GM21529 (cell line): ENCODE measurements at regions not wholly inside any gene's neighbourhood (a gene's known extent, or its start where the extent isn't known, plus 50 kb on each side); places are given as distances from the start of the nearest gene placed in this dataset.

ENCODE experiments used
- ATAC-seq: cut with Tn5 transposase; IDR thresholded peaks from one replicate; pipeline ENCODE4 v1.9.1; 2021; ENCODE audit not compliant: unreplicated experiment

DNA sequence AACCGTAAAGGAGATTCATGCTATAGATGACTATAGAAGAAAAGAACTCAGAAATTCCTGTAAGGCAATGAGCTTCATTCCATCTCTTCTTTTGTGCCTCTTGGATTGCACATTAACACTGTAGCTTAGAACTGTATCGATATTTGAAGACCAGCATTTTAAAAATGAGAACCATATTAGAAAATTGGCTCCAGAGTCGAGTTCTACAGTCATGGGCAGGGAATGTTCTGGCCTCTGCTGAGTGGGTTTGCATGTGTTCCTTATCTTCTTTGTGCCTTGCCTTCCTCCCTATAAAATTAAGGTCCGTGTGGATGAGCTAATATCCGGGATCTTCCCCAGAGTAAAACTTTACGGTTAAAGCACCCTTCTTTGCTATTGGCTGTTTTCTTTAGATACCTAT, 77.4 kb upstream of the PLCL2 start:
- ATAC-seq = no peak

DNA sequence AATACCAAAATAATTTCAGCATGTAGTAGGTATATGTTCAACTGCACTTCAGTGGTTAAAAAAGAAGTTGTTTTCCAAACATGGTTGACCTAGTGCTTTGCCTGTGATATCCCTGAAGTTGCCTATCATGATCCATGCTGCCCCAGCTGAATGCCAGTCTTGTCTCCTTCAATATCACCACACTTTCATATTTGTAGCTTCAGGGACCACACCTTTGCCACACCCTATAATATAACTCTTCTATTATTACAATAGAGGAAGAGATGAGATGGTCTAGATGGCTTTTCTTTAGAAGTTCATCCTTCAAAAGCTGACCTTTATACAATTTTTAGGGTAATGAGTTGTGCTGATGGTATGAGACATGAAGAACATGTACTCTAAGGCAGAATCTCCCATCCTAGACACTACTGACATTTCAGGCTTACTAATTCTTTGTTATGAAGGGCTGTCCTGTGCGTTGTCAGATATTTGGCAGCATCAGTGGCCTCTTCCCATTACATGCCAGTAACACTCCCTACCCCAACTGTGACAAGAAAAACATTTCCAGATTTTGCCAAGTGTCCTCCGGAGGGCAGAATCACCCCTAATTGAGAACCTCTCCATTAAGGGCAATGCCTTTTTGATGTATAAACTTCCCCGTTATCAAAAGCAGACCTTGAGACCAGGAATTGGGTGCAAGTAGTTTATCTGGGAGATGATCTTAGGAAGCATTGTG, 76.2 kb upstream of the PLCL2 start:
- ATAC-seq = no peak

DNA sequence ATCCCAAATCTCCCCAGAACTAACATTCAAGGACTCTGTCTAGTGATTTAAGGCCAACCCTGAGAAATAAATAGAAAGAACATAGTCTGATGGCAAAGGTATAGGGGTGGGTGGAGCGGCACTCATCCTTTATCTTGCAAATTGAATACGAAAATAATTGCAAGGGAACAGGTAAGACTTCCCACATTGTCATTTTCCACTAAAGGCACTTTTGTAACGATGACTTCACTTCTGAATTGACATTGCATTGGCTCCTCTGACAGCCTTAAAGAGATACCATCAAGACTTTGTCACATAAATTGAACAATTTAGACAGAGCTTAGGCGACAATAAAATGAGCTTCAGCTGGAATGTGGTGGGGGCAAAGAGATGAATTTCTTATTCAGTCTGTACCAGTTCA, 75.3 kb upstream of the PLCL2 start:
- ATAC-seq = no peak

DNA sequence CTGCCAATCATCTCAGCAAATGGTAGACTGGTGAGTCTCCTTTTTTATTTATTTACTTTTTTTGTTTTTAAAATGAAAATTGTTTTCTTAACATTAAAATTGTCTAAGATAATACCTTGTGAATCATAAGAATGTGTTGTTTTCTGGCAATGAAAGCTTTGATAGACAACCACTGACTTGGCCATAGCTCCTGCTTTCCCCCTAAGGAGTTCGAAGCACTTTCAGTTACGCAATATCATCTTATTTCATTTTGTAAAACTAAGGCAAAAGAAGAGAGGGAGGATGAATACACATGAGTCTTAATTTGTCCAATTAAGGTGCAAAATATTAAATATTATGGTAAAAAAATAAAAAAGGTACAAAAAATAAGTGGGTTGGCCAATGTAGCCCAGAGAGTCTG, 74.8 kb upstream of the PLCL2 start:
- ATAC-seq = no peak

DNA sequence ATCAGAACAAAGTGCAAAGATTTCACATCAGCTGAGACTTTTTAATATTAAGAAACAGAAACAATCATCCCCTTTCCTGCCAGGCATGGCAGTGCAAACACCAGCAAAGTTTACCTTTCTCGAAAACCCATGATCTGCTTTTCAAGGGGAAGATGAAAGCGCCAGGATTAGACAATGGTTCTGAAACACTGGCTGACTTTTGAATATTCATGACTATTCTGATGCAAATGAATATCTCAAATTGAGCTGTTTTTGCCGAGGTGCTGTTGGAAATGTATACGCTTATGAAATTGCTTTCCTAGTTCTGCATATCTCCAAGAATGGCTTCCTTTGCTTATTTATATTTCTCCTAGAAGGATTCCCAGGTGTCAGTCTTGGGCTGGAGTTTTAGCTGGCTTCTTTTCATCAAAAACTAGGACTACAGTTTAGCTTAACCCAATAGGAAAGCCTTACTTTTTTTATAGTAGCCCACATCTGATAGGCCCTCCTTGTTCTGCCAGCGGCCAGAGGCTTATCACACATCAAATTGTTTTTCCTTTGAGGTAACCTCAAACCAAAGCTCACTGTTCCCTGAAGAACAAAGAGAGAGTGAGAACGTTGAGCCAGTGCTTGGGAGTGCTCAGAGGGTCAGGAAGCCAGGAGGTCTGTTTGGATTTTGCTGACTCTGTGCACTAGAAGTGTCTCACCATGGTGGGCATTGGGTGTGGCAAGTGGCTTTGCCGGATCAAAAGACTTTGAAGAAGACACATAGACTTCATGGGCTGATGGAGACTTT, 74.0 kb upstream of the PLCL2 start:
- no peak for ATAC-seq

DNA sequence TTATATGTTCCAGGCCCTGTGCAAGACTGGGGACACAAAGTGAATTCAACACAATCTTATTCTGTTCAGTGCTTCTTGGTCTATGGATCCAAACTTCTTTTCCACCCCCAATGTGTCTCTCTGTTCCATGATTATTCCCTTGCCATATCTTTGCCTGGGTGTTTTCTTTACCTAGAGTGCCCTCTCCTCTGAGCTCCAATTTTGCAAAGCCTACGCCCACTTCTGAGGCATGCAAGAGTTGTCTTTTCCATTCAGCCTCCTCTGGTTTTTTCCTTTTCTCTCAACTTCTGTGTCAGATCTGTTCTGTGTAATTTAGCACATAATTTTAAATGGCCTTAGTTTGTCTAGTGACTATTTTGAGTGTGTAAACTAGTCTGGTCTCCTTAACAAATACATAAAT, 72.8 kb upstream of the PLCL2 start:
- ATAC-seq = no peak

DNA sequence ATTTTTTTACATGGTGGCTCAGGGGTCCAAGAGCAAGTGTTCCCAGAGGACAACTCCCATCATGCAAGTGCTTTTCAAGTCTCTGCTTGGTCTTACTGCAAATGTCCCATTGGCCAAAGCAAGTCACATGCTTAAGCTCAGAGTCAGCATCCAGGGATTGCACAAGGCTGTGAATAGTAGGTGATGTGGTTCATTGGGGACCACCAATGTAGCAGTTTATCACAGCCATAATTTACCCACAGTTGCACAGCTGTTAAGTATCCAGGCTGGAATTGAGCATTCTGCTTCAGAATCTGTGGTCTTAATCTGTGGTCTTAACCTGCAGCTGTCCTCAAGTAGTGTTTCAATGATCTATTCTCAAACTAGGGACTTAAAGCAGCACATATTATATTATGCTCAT, 71.4 kb upstream of the PLCL2 start:
- ATAC-seq = no peak

DNA sequence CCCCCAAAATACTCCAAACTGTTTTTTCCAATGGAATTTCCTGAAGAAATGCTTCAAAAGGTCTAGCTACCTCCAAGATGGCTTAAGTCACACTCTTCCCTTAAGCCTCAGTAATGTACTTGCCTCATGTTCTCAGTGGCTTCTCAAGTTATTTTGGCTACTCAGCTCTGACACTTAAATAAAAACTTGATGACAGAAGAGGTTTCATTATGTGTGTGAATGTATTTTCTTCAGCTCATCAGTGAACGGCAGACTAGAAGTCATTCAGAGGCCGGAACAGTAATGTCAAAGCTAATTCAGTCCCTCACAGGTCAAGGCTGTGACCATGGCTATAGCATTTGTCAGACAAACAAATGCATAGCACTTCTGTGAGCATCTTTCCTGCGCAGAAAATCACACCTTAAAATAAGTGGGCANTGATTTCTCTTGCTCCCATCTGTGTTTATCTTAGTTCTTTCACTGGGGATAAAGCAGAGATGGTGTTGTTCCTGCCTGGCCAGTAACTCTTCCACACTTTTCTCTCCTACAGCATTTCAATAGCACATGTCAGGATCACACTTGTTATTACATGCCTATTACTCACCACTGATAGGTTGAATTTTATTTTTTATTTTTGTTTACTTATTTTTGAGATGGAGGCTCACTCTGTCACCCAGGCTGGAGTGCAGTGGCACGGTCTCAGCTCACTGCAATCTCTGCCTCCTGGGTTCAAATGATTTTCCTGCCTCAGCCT, 68.5 kb upstream of the PLCL2 start:
- ATAC-seq = peak; percentile 90

DNA sequence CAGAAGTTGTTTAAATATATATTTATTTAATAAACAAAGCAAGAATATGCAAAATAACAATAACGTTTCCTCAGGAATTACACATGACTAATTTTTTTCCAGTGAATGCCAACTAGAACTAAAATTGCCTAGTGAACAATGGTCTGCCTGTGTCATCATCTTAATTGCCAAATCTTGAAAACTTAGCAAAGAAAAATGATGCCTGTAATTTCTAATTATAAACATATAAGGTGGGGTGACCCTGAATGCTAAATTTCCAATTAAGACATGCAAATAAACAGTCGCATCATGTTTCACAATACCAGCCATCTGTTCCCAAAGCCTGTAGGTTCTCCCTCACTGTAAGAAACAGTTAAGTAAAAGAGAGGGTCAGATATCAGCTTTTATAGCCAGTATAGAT, 67.6 kb upstream of the PLCL2 start:
- ATAC-seq = no peak

DNA sequence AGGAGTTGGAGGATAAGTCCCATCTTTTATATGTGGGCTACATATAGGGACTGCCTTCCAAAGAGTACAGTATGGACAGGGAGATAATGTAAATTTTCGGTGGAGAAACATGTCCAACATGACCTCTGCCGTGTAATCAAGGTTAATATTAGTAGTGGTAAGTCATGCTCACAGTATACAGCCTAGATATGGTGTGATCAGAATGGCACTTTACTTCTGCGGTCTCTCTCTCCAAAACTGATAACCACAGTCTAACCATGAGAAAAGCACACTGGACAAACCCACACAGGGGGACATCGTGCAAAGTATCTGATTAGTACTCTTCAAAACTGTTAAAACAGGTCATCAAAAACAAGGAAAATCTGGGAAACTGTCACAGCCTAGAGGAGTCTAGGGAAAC, 66.6 kb upstream of the PLCL2 start:
- ATAC-seq = no peak

DNA sequence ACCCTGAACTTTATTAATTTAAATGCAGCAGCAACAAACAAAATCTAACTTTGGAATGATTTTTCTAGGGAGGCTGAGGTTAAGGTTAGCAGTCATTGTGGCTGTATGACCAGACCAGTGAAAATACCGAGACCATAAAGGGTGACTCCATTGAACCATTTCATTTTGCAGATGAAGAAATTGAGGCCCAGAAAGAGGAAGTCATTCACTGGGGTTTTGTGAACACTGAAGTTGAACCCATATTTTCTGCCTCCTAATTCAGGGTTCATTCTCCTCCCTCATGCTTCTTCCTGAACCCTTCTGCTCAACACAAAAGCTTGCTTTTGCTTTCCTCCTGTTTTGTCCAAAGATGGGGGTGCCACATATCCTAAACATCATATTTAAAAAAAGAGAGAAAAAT, 65.8 kb upstream of the PLCL2 start:
- ATAC-seq = no peak

DNA sequence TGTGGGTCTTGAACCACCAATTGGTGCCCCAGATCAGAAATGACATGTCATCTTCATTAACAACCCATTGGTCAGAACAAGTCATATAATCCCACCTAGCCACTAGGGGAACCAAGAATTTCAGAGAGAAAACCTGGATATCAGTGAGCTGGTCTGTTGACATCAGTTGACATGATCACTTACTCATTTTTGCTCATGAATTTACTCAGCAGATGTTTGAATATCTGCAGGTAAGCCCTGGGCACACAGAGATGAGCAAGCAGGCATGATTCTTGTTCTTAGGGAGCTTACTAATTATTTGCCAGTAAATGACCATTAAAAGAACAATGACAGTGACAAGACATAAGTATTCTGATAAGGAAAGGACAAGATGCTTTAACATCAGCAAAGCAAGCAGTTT, 64.3 kb upstream of the PLCL2 start:
- ATAC-seq = no peak

DNA sequence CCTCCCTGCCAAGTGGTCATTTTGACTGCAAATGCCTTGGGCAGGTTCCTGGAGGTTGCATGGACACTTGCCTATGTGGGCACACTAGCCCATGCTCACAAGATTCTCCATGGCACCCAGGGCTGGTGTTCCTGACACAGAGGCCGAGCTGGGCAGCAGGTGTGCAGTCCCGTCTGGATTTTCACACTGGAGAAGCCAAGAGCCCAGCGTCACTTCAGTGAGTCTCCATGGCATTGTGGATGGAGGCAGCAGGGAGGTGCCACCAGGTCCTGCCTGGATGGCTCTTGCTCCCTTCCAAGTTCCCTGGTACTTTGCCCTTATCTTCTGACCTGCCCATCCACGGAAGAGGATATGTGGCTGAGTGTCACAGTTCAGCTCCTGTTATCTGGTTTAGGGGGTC, 63.7 kb upstream of the PLCL2 start:
- ATAC-seq = no peak

DNA sequence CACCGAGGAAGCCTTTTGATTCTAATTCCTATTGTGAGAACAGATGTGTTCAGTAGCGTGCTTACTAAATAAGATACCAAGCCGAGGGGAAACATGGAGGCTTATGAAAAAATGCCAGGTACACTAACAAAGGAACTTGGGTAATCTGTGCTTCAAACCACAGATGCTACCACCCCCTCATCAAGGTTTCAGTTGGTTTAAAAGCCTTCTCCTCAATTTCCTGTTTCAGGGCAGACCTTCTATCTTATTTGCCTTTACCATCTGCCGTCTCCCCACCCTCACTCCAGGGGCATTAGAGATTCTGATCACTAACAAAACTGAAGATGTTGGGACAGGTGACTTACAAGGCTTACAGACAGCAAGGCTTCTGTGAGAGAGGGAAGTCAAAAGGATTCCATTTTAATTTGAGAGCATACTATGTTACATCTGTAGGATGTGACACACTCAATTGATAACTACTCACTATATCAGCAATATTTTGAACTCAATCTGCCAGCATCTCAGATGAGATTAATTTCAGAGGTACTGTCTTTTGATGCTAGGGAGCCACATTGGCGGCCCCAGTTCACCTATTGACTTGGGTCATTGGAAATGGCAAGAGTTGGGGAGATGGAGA, 60.6 kb upstream of the PLCL2 start:
- peak; percentile 76 for ATAC-seq

DNA sequence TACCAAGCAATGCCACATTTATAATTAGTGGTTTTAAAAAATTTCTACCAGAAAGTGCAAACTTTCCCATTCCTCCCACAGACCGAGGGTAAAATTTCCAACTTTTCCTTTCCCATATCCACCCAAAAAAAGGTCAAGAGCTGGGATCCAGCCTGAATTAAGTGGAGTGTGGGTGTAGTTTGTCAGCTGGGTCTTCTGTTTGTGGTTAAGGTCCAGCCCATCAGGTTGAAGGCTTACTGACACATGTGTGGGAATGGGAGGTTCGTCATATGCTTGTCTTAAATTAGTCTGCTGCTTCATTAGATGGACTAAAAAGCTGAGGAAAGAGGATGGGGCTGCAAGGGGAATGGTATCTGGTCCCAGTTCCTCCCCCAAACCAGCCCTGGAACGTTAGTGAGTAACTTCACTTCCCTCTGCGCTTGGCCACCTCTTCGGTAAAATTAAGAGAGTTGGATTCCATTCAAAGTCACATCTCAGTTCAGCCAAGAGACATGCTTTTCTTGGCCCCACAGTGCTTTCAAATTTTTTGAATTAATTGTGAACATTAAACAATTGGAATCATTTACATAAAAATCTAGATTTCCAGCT, 59.0 kb upstream of the PLCL2 start:
- no peak for ATAC-seq

DNA sequence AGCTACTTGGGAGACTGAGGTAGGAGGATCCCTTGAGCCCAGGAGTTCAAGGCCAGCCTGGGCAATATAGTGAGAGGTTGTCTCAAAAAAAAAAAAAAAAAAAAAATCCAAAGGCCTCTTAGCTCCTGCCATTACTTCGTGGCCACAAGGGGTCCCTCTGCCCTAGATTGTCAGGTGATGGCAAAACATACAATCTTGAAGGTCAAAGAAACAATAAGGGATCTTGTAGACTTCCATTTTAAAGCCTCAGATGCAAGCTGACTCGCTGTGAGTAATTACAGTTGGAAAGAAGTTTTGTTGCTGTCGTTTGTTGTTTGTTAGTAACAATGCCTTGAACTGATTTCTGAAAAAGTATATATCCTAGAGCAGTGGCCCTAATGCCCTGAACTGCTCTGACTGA, 55.9 kb upstream of the PLCL2 start:
- peak; percentile 49 for ATAC-seq

DNA sequence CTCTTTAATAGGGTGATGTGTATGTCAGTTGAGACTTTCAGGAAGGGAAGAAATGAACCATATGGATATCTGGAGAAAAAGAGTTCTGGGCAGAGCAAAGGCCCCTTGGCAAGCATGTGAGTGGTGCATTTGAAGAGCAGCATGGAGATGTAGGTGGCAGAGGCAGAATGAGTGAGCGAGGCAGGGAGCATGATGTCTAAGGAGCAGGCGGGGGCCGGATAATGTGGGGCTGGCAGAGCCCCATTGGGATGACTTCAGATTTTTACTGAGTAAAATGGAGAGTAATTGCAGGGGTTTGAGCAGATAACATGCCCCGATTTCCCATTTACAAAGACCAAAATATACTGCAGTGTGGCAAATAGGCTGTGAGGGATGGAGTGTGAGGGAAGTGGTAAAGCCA, 52.9 kb upstream of the PLCL2 start:
- no peak for ATAC-seq

DNA sequence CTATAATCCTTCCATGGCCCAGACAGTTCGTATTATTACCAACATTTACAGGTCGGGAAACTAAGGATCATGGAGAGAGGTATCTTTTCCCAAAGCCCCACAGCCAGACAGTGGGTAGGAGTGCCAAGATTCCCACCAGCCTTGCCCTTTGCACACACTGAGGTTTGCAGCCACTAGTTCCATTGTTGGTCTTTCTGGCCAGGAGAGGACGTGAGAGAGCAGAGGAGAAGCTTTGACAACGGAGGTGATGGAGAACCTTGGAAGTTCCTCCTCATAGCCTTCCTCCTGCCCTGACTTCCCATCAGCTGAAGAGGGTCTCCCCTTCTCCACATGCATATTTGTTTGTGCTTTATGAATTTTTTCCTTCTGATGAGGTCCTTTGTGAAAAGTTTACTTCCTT, 50.5 kb upstream of the PLCL2 start:
- ATAC-seq = no peak

DNA sequence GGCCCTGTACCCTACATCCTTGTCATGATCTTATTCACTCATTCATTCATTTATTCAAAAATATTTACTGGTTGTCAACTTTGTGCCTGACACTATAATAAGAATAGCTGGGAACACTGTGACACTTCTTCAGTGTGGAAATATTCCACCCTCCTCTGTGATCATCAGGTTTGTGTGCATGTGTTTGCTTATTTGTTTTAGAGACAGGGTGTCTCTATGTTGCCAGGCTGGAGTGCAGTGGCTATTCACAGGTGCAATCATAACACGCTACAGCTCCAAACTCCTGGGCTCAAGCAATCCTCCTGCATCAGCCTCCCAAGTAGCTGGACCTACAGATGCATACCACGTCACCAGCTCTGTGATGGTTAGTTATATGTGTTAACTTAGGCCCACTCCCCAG, 50.0 kb upstream of the PLCL2 start:
- ATAC-seq = no peak
